OCI-LY1 (cell line): ENCODE measurements at regions not wholly inside any gene's neighbourhood (a gene's known extent, or its start where the extent isn't known, plus 50 kb on each side); places are given as distances from the start of the nearest gene placed in this dataset.

Experiments
- EZH2 ChIP-seq: fragments of 200-600 bp; sonication (generic), shearing (Covaris generic); IDR thresholded peaks from 2 replicates; pipeline ENCODE4 v1.8.0; 2017; ENCODE audit warnings: borderline replicate concordance, mixed run types, mild to moderate bottlenecking, antibody characterized with exemption, low read length, moderate library complexity, mixed read lengths
- TF ChIP-seq, protein P1 (sequence below): fragments of 200-600 bp; sonication (generic), shearing (Covaris generic); IDR thresholded peaks from 2 replicates; pipeline ENCODE4 v1.5.1; 2017; ENCODE audit warnings: mild to moderate bottlenecking, antibody characterized with exemption, low read length, moderate library complexity, mixed read lengths

DNA sequence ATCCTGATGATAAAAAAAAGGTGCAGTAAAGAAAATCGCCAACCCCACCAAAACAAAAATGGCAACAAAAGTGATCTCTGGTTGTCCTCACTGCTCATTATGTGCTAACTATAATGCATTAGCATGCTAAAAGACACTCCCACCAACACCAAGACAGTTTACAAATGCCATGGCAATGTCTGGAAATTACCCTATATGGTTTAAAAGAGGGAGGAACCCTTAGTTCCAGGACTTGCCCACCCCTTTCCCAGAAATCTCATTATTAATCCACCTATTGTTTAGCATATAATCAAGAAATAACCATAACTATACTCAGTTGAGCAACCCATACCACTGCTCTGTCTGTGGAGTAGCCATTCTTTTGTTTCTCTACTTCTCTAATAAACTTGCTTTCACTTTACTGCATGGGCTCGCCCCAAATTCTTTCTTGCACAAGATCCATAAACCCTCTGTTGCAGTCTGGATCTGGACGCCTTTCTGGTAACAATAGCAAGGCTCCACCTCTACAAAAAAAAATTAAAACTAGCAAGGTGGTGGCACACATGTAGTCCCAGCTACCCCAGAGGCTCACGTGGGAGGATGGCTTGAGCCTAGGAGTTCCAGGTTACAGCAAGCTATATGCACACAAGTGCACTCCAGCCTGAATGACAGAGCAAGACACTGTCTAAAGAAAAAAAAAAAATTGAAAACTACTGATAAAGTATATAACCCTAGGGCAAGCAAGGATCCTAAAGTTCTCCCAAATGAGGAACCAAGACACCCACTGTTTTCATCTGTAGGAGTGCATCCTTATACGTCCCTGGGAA is 278.8 kb upstream of the JARID2 start:
- TF ChIP-seq, protein P1, sequence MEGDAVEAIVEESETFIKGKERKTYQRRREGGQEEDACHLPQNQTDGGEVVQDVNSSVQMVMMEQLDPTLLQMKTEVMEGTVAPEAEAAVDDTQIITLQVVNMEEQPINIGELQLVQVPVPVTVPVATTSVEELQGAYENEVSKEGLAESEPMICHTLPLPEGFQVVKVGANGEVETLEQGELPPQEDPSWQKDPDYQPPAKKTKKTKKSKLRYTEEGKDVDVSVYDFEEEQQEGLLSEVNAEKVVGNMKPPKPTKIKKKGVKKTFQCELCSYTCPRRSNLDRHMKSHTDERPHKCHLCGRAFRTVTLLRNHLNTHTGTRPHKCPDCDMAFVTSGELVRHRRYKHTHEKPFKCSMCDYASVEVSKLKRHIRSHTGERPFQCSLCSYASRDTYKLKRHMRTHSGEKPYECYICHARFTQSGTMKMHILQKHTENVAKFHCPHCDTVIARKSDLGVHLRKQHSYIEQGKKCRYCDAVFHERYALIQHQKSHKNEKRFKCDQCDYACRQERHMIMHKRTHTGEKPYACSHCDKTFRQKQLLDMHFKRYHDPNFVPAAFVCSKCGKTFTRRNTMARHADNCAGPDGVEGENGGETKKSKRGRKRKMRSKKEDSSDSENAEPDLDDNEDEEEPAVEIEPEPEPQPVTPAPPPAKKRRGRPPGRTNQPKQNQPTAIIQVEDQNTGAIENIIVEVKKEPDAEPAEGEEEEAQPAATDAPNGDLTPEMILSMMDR = no peak
- no peak for TF ChIP-seq EZH2
